ENCODE measurements at regions not wholly inside any gene's neighbourhood (a gene's known extent, or its start where the extent isn't known, plus 50 kb on each side); places are given as distances from the start of the nearest gene placed in this dataset.

- peak overlapping the region; percentile 1 to 64 (median 34) for H3K27ac ChIP-seq
- in situ Hi-C loops (cut with MboI; ENCODE audit: low pct_ligation_motif_present in 1 of 4, low pct_unique_long_range_greater_than_20kb in 1 of 4, low sequenced_read_pairs in 3 of 4): no loop called here
- 67 to 72% methylated on average over 4 to 5 of the region's 5 CpGs for WGBS, 2 donors (ENCODE audit: low coverage in 1 of 2)
Measured at GRCh38 chr5:8700222-8700621, 831.3 kb downstream of the MTRR start.

GRCh38 chr5:8700671-8701070, 831.7 kb downstream of the MTRR start:
- TF ChIP-seq POLR2AphosphoS5 (IDR thresholded peaks at IDR 0.05): no peak
- TF ChIP-seq POLR2A (IDR thresholded peaks at IDR 0.05): no peak
- TF ChIP-seq EP300 (IDR thresholded peaks at IDR 0.05; ENCODE audit: low read depth): no peak
- no peak for TF ChIP-seq CTCF (IDR thresholded peaks at IDR 0.05)
- Histone ChIP-seq H3K4me3 (no peak overlapping the region), H3K4me1 (no peaks in the 10 kb centered on the region), H3K36me3 (no peaks in the 10 kb centered on the region), H3K27me3 (no peaks in the 10 kb centered on the region), H3K9me3 (no peaks in the 10 kb centered on the region), H3K27ac (peak overlapping the region; percentile 1 to 64 (median 28))
- no peak for DNase-seq
- in situ Hi-C loops (cut with MboI; ENCODE audit: low pct_ligation_motif_present in 1 of 4, low pct_unique_long_range_greater_than_20kb in 1 of 4, low sequenced_read_pairs in 3 of 4) (no loop called here), intact Hi-C loops (cut with DNase I; ENCODE audit: low total_unique reads) (no loop called here)
- WGBS, 2 donors (ENCODE audit: low coverage in 1 of 2): 63 to 72% methylated on average over 7 of the region's 7 CpGs

More at GRCh38 chr5:8700222-8700621, 831.3 kb downstream of the MTRR start:
- DNase-seq: peak; percentile 18
- Histone ChIP-seq H3K9me3 (no peaks in the 10 kb centered on the region), H3K27me3 (no peaks in the 10 kb centered on the region), H3K4me3 (no peak overlapping the region), H3K4me1 (no peaks in the 10 kb centered on the region), H3K36me3 (no peaks in the 10 kb centered on the region)
- TF ChIP-seq POLR2A (IDR thresholded peaks at IDR 0.05) (no peak), POLR2AphosphoS5 (IDR thresholded peaks at IDR 0.05) (no peak), CTCF (IDR thresholded peaks at IDR 0.05) (no peak), EP300 (IDR thresholded peaks at IDR 0.05; ENCODE audit: low read depth) (no peak)
- intact Hi-C loops (cut with DNase I; ENCODE audit: low total_unique reads): no loop called here

- WGBS, 2 donors (ENCODE audit: low coverage in 1 of 2): 55 to 57% methylated on average over 2 of the region's 2 CpGs
Measured at GRCh38 chr5:8701251-8701650, 832.3 kb downstream of the MTRR start.

GRCh38 chr5:8710426-8710930, 835.4 kb downstream of the SEMA5A start:
- intact Hi-C loops (cut with DNase I; ENCODE audit: low total_unique reads): no loop called here
- H3K9me3 ChIP-seq: no peaks in the 10 kb centered on the region
- no peaks in the 10 kb centered on the region for H3K4me1 ChIP-seq
- in situ Hi-C loops (cut with MboI; ENCODE audit: low pct_ligation_motif_present in 1 of 4, low pct_unique_long_range_greater_than_20kb in 1 of 4, low sequenced_read_pairs in 3 of 4): no loop called here
- H3K4me3 ChIP-seq: no peak overlapping the region
- H3K27me3 ChIP-seq: no peaks in the 10 kb centered on the region
- H3K36me3 ChIP-seq: no peaks in the 10 kb centered on the region
- WGBS, 2 donors (ENCODE audit: low coverage in 1 of 2): 53 to 62% methylated on average over 6 of the region's 6 CpGs
- H3K27ac ChIP-seq: no peak overlapping the region
- DNase-seq: no peak
- no peak for TF ChIP-seq CTCF (IDR thresholded peaks at IDR 0.05)
- TF ChIP-seq POLR2A (IDR thresholded peaks at IDR 0.05): no peak
- TF ChIP-seq POLR2AphosphoS5 (IDR thresholded peaks at IDR 0.05): no peak
- no peak for TF ChIP-seq EP300 (IDR thresholded peaks at IDR 0.05; ENCODE audit: low read depth)

More at GRCh38 chr5:8701251-8701650, 832.3 kb downstream of the MTRR start:
- in situ Hi-C loops (cut with MboI; ENCODE audit: low pct_ligation_motif_present in 1 of 4, low pct_unique_long_range_greater_than_20kb in 1 of 4, low sequenced_read_pairs in 3 of 4) (no loop called here), intact Hi-C loops (cut with DNase I; ENCODE audit: low total_unique reads) (no loop called here)
- peak overlapping the region in 2 of 4 donors; percentile 14 to 64 for H3K27ac ChIP-seq
- DNase-seq: no peak
- H3K9me3 ChIP-seq: no peaks in the 10 kb centered on the region
- no peak for TF ChIP-seq POLR2A (IDR thresholded peaks at IDR 0.05)
- no peak for TF ChIP-seq POLR2AphosphoS5 (IDR thresholded peaks at IDR 0.05)
- no peak for TF ChIP-seq EP300 (IDR thresholded peaks at IDR 0.05; ENCODE audit: low read depth)
- TF ChIP-seq CTCF (IDR thresholded peaks at IDR 0.05): no peak
- H3K4me1 ChIP-seq: no peaks in the 10 kb centered on the region
- H3K27me3 ChIP-seq: no peaks in the 10 kb centered on the region
- no peaks in the 10 kb centered on the region for H3K36me3 ChIP-seq
- no peak overlapping the region for H3K4me3 ChIP-seq

Data from transverse colon (tissue), 4 donors.